ENCODE measurements at regions not wholly inside any gene's neighbourhood (a gene's known extent, or its start where the extent isn't known, plus 50 kb on each side); places are given as distances from the start of the nearest gene placed in this dataset.

- H3K4me1 ChIP-seq (ENCODE audit: insufficient read depth, low read length) = no peaks in the 10 kb centered on the region
- H4K20me1 ChIP-seq (ENCODE audit: low read length) = no peaks in the 10 kb centered on the region
- no peaks in the 10 kb centered on the region for H3K9me3 ChIP-seq (ENCODE audit: low read length)
- TF ChIP-seq, protein P1, sequence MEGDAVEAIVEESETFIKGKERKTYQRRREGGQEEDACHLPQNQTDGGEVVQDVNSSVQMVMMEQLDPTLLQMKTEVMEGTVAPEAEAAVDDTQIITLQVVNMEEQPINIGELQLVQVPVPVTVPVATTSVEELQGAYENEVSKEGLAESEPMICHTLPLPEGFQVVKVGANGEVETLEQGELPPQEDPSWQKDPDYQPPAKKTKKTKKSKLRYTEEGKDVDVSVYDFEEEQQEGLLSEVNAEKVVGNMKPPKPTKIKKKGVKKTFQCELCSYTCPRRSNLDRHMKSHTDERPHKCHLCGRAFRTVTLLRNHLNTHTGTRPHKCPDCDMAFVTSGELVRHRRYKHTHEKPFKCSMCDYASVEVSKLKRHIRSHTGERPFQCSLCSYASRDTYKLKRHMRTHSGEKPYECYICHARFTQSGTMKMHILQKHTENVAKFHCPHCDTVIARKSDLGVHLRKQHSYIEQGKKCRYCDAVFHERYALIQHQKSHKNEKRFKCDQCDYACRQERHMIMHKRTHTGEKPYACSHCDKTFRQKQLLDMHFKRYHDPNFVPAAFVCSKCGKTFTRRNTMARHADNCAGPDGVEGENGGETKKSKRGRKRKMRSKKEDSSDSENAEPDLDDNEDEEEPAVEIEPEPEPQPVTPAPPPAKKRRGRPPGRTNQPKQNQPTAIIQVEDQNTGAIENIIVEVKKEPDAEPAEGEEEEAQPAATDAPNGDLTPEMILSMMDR (conservative IDR thresholded peaks at IDR 0.05; ENCODE audit: low read depth, low read length) = no peak
- TF ChIP-seq EZH2phosphoT487 (IDR thresholded peaks at IDR 0.05; ENCODE audit: borderline replicate concordance, low read length) (no peak), EZH2 (IDR thresholded peaks at IDR 0.05; ENCODE audit: low read length, unreplicated experiment) (no peak)
- H3K79me2 ChIP-seq (ENCODE audit: low read length) = no peaks in the 10 kb centered on the region
- no peaks in the 10 kb centered on the region for H3K36me3 ChIP-seq (ENCODE audit: low read depth, low read length)
- BruUV-seq (replicated peaks) = no TSS peak
- H3K4me2 ChIP-seq (ENCODE audit: low read length) = no peak overlapping the region
- ATAC-seq = no peak
- POLR2A ChIA-PET (ENCODE audit: unreplicated experiment) = no interaction called here
- intact Hi-C loops (cut with micrococcal nuclease) = no loop called here
- no peak for DNase-seq
- H3F3A ChIP-seq (ENCODE audit: low read length, unreplicated experiment) = no peaks in the 10 kb centered on the region
- no peak overlapping the region for H3K27ac ChIP-seq (ENCODE audit: low read length)
- peaks cover 21% of the 10 kb centered on the region for H3K27me3 ChIP-seq (ENCODE audit: low read length)
- no peak overlapping the region for H3K4me3 ChIP-seq (ENCODE audit: low read length)
- CTCF ChIA-PET = interaction anchor here (0.6 kb wide), 1 partner anchor 145 kb away, joined by 3 read pairs; no protein-coding TSS in a partner anchor
- no peak overlapping the region for H3K9ac ChIP-seq (ENCODE audit: low read length)
- no peak overlapping the region for H2AFZ ChIP-seq (ENCODE audit: low read length)
- no peaks in the 10 kb centered on the region for H3K9me2 ChIP-seq (replicated peaks; ENCODE audit: low read length)
These were observed 191.1 kb upstream of the DDI1 start for GRCh38 chr11:103845331-103845730.

DNA sequence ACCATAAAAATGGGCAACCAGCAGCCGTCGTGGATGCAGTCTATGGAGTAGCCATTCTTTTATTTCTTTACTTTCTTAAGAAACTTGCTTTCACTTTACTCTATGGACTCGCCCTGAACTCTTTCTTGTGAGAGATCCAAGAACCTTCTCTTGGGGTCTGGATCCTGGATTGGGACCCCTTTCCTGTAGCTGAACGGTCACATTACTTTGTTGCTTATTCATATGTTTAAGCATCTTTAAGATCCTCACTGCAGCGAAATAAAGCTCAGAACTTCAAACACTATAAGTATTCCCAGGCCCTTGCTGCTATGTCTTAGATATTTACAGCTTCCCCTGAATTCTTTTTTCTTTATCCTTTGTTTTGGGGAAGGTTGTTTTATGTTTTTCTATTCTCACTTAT, 187.8 kb upstream of the DDI1 start:
- H3K4me2 ChIP-seq (ENCODE audit: low read length) = no peak overlapping the region
- no peak overlapping the region for H2AFZ ChIP-seq (ENCODE audit: low read length)
- ChIA-PET POLR2A (ENCODE audit: unreplicated experiment) (no interaction called here), CTCF (no interaction called here)
- H3K36me3 ChIP-seq (ENCODE audit: low read depth, low read length) = no peaks in the 10 kb centered on the region
- DNase-seq = no peak
- H4K20me1 ChIP-seq (ENCODE audit: low read length) = no peaks in the 10 kb centered on the region
- no peaks in the 10 kb centered on the region for H3K4me1 ChIP-seq (ENCODE audit: insufficient read depth, low read length)
- H3F3A ChIP-seq (ENCODE audit: low read length, unreplicated experiment) = no peaks in the 10 kb centered on the region
- H3K9me2 ChIP-seq (replicated peaks; ENCODE audit: low read length) = no peaks in the 10 kb centered on the region
- H3K4me3 ChIP-seq (ENCODE audit: low read length) = no peak overlapping the region
- TF ChIP-seq EZH2 (IDR thresholded peaks at IDR 0.05; ENCODE audit: low read length, unreplicated experiment) (no peak), EZH2phosphoT487 (IDR thresholded peaks at IDR 0.05; ENCODE audit: borderline replicate concordance, low read length) (no peak)
- TF ChIP-seq, protein P1 (conservative IDR thresholded peaks at IDR 0.05; ENCODE audit: low read depth, low read length) = no peak
- no TSS peak for BruUV-seq (replicated peaks)
- H3K79me2 ChIP-seq (ENCODE audit: low read length) = no peaks in the 10 kb centered on the region
- H3K27me3 ChIP-seq (ENCODE audit: low read length) = peaks cover 37% of the 10 kb centered on the region
- ATAC-seq = no peak
- H3K9me3 ChIP-seq (ENCODE audit: low read length) = no peaks in the 10 kb centered on the region
- H3K27ac ChIP-seq (ENCODE audit: low read length) = no peak overlapping the region
- no peak overlapping the region for H3K9ac ChIP-seq (ENCODE audit: low read length)
- intact Hi-C loops (cut with micrococcal nuclease) = no loop called here

- no peak overlapping the region for H3K27ac ChIP-seq (ENCODE audit: low read length)
- ChIA-PET CTCF (no interaction called here), POLR2A (ENCODE audit: unreplicated experiment) (no interaction called here)
- no peaks in the 10 kb centered on the region for H3K79me2 ChIP-seq (ENCODE audit: low read length)
- no peaks in the 10 kb centered on the region for H3F3A ChIP-seq (ENCODE audit: low read length, unreplicated experiment)
- H3K27me3 ChIP-seq (ENCODE audit: low read length) = peaks cover 38% of the 10 kb centered on the region
- no peak overlapping the region for H3K9ac ChIP-seq (ENCODE audit: low read length)
- intact Hi-C loops (cut with micrococcal nuclease) = no loop called here
- ATAC-seq (no peak), DNase-seq (no peak)
- no peaks in the 10 kb centered on the region for H3K9me3 ChIP-seq (ENCODE audit: low read length)
- no peaks in the 10 kb centered on the region for H3K4me1 ChIP-seq (ENCODE audit: insufficient read depth, low read length)
- no peak overlapping the region for H2AFZ ChIP-seq (ENCODE audit: low read length)
- TF ChIP-seq EZH2phosphoT487 (IDR thresholded peaks at IDR 0.05; ENCODE audit: borderline replicate concordance, low read length) = no peak
- TF ChIP-seq EZH2 (IDR thresholded peaks at IDR 0.05; ENCODE audit: low read length, unreplicated experiment) = no peak
- TF ChIP-seq, protein P1 (conservative IDR thresholded peaks at IDR 0.05; ENCODE audit: low read depth, low read length) = no peak
- no TSS peak for BruUV-seq (replicated peaks)
- no peaks in the 10 kb centered on the region for H3K36me3 ChIP-seq (ENCODE audit: low read depth, low read length)
- no peaks in the 10 kb centered on the region for H3K9me2 ChIP-seq (replicated peaks; ENCODE audit: low read length)
- no peak overlapping the region for H3K4me2 ChIP-seq (ENCODE audit: low read length)
- H4K20me1 ChIP-seq (ENCODE audit: low read length) = no peaks in the 10 kb centered on the region
- H3K4me3 ChIP-seq (ENCODE audit: low read length) = no peak overlapping the region
These were observed 187.1 kb upstream of the DDI1 start for GRCh38 chr11:103849366-103849765.
